ENCODE measurements at regions not wholly inside any gene's neighbourhood (a gene's known extent, or its start where the extent isn't known, plus 50 kb on each side); places are given as distances from the start of the nearest gene placed in this dataset.

- TF ChIP-seq, protein P1, sequence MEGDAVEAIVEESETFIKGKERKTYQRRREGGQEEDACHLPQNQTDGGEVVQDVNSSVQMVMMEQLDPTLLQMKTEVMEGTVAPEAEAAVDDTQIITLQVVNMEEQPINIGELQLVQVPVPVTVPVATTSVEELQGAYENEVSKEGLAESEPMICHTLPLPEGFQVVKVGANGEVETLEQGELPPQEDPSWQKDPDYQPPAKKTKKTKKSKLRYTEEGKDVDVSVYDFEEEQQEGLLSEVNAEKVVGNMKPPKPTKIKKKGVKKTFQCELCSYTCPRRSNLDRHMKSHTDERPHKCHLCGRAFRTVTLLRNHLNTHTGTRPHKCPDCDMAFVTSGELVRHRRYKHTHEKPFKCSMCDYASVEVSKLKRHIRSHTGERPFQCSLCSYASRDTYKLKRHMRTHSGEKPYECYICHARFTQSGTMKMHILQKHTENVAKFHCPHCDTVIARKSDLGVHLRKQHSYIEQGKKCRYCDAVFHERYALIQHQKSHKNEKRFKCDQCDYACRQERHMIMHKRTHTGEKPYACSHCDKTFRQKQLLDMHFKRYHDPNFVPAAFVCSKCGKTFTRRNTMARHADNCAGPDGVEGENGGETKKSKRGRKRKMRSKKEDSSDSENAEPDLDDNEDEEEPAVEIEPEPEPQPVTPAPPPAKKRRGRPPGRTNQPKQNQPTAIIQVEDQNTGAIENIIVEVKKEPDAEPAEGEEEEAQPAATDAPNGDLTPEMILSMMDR (IDR thresholded peaks at IDR 0.05): no peak
- TF ChIP-seq POLR2A (IDR thresholded peaks at IDR 0.05): no peak
Measured at GRCh38 chr1:177480741-177481305, 310.1 kb downstream of the BRINP2 start.
